ENCODE measurements at regions not wholly inside any gene's neighbourhood (a gene's known extent, or its start where the extent isn't known, plus 50 kb on each side); places are given as distances from the start of the nearest gene placed in this dataset.
A peak's percentile ranks its signal among the peaks of the same experiment; 100 is the strongest.

DNA sequence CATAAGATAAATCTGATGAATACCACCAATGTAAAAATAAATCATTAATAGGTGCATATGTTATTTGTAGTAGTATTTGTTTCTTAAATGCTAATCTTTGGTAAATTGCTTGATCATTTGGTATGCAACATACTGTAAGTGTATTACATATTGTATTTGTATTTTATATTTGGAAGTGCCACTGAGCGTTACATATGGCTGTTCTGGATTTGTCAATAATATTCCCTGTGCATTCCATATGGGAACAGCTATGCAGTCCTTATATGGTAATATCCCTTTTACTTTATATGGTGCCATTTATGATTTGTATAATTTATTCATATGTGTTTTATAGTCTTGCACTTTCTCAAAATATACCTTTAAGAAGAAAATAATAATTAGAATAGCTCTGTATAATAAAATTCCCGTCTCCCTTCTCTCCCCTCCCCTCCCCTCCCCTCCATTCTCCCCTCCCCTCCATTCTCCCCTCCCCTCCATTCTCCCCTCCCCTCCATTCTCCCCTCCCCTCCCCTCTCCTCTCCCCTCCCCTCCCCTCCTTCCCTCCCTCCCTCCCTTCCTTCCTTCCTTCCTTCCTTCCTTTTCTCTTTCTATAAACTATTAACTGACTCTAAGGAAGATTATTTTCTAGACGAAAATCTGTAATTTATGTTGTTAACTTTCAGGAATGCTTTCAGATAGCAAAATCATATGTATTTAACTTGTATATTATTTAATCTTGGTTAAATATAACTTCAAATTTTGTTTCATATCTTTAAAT, 241.4 kb downstream of the CSNK1G3 start:
- Histone ChIP-seq H3K27me3 (no peaks in the 10 kb centered on the region), H3K36me3 (no peaks in the 10 kb centered on the region), H3K4me3 (no peak overlapping the region), H3K4me1 (peaks cover 0 to 12% (median 5%) of the 10 kb centered on the region in 3 donors), H3K9me3 (no peaks in the 10 kb centered on the region), H3K27ac (no peak overlapping the region)
- DNase-seq (no peak), FAIRE-seq (no peak), ATAC-seq (no peak)
- TF ChIP-seq, protein P1, sequence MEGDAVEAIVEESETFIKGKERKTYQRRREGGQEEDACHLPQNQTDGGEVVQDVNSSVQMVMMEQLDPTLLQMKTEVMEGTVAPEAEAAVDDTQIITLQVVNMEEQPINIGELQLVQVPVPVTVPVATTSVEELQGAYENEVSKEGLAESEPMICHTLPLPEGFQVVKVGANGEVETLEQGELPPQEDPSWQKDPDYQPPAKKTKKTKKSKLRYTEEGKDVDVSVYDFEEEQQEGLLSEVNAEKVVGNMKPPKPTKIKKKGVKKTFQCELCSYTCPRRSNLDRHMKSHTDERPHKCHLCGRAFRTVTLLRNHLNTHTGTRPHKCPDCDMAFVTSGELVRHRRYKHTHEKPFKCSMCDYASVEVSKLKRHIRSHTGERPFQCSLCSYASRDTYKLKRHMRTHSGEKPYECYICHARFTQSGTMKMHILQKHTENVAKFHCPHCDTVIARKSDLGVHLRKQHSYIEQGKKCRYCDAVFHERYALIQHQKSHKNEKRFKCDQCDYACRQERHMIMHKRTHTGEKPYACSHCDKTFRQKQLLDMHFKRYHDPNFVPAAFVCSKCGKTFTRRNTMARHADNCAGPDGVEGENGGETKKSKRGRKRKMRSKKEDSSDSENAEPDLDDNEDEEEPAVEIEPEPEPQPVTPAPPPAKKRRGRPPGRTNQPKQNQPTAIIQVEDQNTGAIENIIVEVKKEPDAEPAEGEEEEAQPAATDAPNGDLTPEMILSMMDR (IDR thresholded peaks at IDR 0.05) = no peak
- 71 to 87% methylated on average over 3 of the region's 3 CpGs for WGBS, 2 donors
- intact Hi-C loops (cut with DNase I) = no loop called here

DNA sequence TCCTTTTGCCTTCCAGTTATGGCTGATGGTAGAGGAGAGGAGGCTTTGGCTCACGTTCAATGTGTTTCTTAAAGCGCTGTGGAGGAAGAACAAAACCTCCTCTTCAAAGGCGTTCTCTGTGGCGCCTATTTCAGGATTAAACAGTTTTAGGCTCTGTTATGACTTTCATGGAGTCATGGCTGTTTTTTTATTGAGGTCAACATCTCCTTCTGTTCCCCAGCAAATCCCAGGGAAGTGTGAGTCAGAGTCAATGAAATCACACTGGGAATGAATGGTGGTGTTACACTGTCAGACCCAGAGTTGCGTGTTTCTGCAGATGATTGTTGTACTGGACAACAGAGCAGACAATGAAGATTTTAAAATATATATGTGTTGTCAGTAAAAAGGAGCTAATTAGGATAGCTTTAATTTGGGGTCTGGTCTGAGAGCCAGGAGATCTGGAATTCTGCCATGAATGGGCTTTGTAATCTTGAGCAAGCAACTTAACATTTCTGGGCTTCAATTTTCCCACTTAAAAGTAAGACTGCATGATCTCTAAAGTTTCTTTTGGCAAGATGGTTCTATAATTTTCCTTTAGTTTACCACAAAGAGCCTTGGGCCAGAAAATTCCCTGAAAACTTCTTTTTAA, 240.7 kb downstream of the CSNK1G3 start:
- 91 to 92% methylated on average over 5 of the region's 5 CpGs for WGBS, 2 donors
- TF ChIP-seq, protein P1 (IDR thresholded peaks at IDR 0.05) = no peak
- no peaks in the 10 kb centered on the region for H3K36me3 ChIP-seq
- H3K4me1 ChIP-seq = peaks cover 0 to 12% (median 5%) of the 10 kb centered on the region in 3 donors
- DNase-seq = no peak
- FAIRE-seq = no peak
- H3K27me3 ChIP-seq = no peaks in the 10 kb centered on the region
- ATAC-seq = peak in 2 of 4 donors; percentile 26 to 27
- intact Hi-C loops (cut with DNase I) = no loop called here
- no peak overlapping the region for H3K4me3 ChIP-seq
- H3K9me3 ChIP-seq = no peaks in the 10 kb centered on the region
- no peak overlapping the region for H3K27ac ChIP-seq

DNA sequence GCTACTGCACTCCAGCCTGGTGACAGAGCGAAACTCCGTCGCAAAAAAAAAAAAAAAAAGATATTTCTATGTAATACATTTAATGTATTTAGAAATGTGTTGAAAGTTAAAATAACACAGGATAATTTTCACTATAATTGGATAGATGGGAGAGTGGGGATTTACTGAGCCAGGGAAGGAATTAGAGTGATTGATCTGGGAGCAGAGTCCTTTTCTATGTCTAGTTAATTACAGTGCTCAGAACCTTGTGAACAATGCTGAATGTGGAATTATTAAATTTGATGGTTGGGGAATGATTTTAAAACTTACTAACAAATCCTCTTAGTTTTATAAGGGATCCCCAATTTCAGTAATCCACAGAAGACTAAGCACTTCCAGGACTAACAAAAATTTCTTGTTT, 239.7 kb downstream of the CSNK1G3 start:
- FAIRE-seq (no peak), ATAC-seq (no peak), DNase-seq (no peak)
- no peaks in the 10 kb centered on the region for H3K9me3 ChIP-seq
- intact Hi-C loops (cut with DNase I) = no loop called here
- no peaks in the 10 kb centered on the region for H3K36me3 ChIP-seq
- H3K27me3 ChIP-seq = no peaks in the 10 kb centered on the region
- H3K4me3 ChIP-seq = no peak overlapping the region
- peaks cover 0 to 11% (median 4%) of the 10 kb centered on the region in 3 donors for H3K4me1 ChIP-seq
- 94 to 97% methylated on average over 3 of the region's 3 CpGs for WGBS, 2 donors
- TF ChIP-seq, protein P1 (IDR thresholded peaks at IDR 0.05) = no peak
- no peak overlapping the region for H3K27ac ChIP-seq

DNA sequence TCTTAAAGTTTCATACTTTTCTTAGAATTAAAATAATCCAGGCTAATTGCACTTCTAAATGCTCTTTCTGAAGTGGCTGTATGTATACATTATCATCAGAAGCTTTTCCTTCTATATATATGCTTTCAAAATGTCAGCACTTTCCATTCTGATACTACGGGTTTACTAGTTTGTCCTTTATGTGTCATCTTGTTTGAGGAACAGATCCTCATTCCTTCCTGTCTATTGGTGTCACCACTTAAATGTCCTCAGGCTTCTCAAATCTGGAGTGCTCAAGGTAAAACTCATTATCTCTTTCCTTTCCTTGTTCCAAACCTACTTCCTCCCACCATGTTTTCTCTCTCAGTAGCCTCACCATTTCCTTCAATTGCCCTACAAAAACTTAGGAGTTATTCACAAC, 236.3 kb downstream of the CSNK1G3 start:
- intact Hi-C loops (cut with DNase I) = no loop called here
- H3K36me3 ChIP-seq = no peaks in the 10 kb centered on the region
- H3K4me3 ChIP-seq = no peak overlapping the region
- H3K4me1 ChIP-seq = no peaks in the 10 kb centered on the region
- FAIRE-seq (no peak), ATAC-seq (no peak), DNase-seq (no peak)
- WGBS, 2 donors = 95 to 96% methylated on average over 1 of the region's 1 CpG
- no peaks in the 10 kb centered on the region for H3K27me3 ChIP-seq
- H3K27ac ChIP-seq = no peak overlapping the region
- H3K9me3 ChIP-seq = no peaks in the 10 kb centered on the region
- TF ChIP-seq, protein P1 (IDR thresholded peaks at IDR 0.05) = no peak
